Endothelial cell (in vitro differentiated cells): ENCODE measurements at regions not wholly inside any gene's neighbourhood (a gene's known extent, or its start where the extent isn't known, plus 50 kb on each side); places are given as distances from the start of the nearest gene placed in this dataset.

Experiments
- DNase-seq: peaks from one replicate; pipeline ENCODE4 v3.0.0; 2021; ENCODE audit warnings: low spot score
- H3K27ac Mint-ChIP-seq: one replicate; pipeline ENCODE4 v1.8.0; 2021; ENCODE audit warnings: mixed read lengths, inconsistent platforms; ENCODE audit not compliant: unreplicated experiment
- H3K27me3 Mint-ChIP-seq: one replicate; pipeline ENCODE4 v1.8.0; 2021; ENCODE audit warnings: mild to moderate bottlenecking, moderate library complexity, mixed read lengths, inconsistent platforms; ENCODE audit not compliant: unreplicated experiment
- H3K36me3 Mint-ChIP-seq: one replicate; pipeline ENCODE4 v1.8.0; 2021; ENCODE audit warnings: mild to moderate bottlenecking, low read depth, mixed read lengths, inconsistent platforms; ENCODE audit not compliant: unreplicated experiment
- H3K4me1 Mint-ChIP-seq: one replicate; pipeline ENCODE4 v1.8.0; 2021; ENCODE audit warnings: mild to moderate bottlenecking, mixed read lengths, inconsistent platforms; ENCODE audit not compliant: unreplicated experiment
- H3K4me3 Mint-ChIP-seq: one replicate; pipeline ENCODE4 v1.8.0; 2021; ENCODE audit warnings: mild to moderate bottlenecking, mixed read lengths, inconsistent platforms; ENCODE audit not compliant: unreplicated experiment
- H3K9me3 Mint-ChIP-seq: one replicate; pipeline ENCODE4 v1.8.0; 2021; ENCODE audit warnings: mixed read lengths, inconsistent platforms; ENCODE audit not compliant: unreplicated experiment
- TF ChIP-seq, protein P1 (sequence below): fragments of 200-600 bp; sonication (generic); IDR thresholded peaks from one replicate; pipeline ENCODE4 v1.5.0; 2021; ENCODE audit warnings: antibody characterized with exemption; ENCODE audit not compliant: unreplicated experiment

- TF ChIP-seq, protein P1, sequence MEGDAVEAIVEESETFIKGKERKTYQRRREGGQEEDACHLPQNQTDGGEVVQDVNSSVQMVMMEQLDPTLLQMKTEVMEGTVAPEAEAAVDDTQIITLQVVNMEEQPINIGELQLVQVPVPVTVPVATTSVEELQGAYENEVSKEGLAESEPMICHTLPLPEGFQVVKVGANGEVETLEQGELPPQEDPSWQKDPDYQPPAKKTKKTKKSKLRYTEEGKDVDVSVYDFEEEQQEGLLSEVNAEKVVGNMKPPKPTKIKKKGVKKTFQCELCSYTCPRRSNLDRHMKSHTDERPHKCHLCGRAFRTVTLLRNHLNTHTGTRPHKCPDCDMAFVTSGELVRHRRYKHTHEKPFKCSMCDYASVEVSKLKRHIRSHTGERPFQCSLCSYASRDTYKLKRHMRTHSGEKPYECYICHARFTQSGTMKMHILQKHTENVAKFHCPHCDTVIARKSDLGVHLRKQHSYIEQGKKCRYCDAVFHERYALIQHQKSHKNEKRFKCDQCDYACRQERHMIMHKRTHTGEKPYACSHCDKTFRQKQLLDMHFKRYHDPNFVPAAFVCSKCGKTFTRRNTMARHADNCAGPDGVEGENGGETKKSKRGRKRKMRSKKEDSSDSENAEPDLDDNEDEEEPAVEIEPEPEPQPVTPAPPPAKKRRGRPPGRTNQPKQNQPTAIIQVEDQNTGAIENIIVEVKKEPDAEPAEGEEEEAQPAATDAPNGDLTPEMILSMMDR: no peak
- Mint-ChIP-seq H3K9me3 (no peaks in the 10 kb centered on the region), H3K36me3 (no peaks in the 10 kb centered on the region), H3K27ac (no peak overlapping the region), H3K4me1 (no peaks in the 10 kb centered on the region), H3K4me3 (no peak overlapping the region), H3K27me3 (no peaks in the 10 kb centered on the region)
- no peak for DNase-seq
Measured at GRCh38 chr12:90129366-90130030, 420.9 kb upstream of the ATP2B1 start.

DNA sequence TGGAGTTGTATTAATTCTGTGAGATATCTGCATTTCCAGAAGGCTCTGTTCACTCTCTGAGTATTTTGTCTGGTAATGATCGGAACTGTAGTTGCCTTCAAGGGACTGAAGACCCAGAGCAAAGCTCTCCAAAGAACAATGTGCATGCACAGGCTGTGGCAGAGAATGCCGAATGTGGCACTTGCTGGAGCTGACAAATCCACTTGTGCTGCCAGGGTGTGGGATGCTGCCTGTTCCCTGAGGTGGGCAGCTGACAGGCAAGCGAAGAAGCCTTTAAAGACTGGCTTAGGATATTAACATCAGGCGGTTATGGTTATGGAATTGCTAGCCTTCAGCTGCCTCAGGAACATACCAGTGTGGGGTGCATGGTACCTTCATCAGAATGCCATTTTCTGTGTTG lies 419.9 kb upstream of the ATP2B1 start:
- H3K4me3 Mint-ChIP-seq: no peak overlapping the region
- H3K27ac Mint-ChIP-seq: no peak overlapping the region
- H3K4me1 Mint-ChIP-seq: no peaks in the 10 kb centered on the region
- TF ChIP-seq, protein P1: no peak
- no peaks in the 10 kb centered on the region for H3K27me3 Mint-ChIP-seq
- no peaks in the 10 kb centered on the region for H3K9me3 Mint-ChIP-seq
- no peaks in the 10 kb centered on the region for H3K36me3 Mint-ChIP-seq
- no peak for DNase-seq

- no peaks in the 10 kb centered on the region for H3K4me1 Mint-ChIP-seq
- H3K27ac Mint-ChIP-seq: no peak overlapping the region
- H3K9me3 Mint-ChIP-seq: no peaks in the 10 kb centered on the region
- H3K4me3 Mint-ChIP-seq: no peak overlapping the region
- TF ChIP-seq, protein P1: no peak
- no peak for DNase-seq
- peaks cover 2% of the 10 kb centered on the region for H3K36me3 Mint-ChIP-seq
- H3K27me3 Mint-ChIP-seq: peaks cover under 1% of the 10 kb centered on the region
Measured at GRCh38 chr12:90126125-90126524, 417.5 kb upstream of the ATP2B1 start.

DNA sequence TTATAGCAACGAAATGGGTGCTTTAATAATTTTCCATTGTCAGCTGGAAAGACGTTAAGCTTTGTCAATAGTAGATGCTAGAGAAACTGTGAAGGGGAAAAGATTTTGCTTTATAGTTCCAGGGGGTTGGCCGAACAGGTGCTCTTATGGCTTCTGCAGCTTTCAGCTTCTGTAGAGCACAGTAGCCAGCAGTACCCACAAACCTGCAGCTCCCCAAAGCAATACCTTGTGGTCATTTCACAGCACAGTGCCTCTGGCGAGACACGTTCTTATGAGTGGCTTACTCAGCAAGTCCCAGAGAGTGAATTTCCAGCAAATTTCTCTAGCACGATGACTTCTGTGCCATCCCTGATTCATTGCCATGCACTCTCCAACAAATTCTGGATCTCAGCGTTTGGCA lies 416.3 kb upstream of the ATP2B1 start:
- TF ChIP-seq, protein P1: no peak
- Mint-ChIP-seq H3K36me3 (peaks cover 4% of the 10 kb centered on the region), H3K27me3 (peaks cover 4% of the 10 kb centered on the region), H3K9me3 (no peaks in the 10 kb centered on the region), H3K4me3 (no peak overlapping the region), H3K4me1 (no peaks in the 10 kb centered on the region), H3K27ac (no peak overlapping the region)
- DNase-seq: no peak

DNA sequence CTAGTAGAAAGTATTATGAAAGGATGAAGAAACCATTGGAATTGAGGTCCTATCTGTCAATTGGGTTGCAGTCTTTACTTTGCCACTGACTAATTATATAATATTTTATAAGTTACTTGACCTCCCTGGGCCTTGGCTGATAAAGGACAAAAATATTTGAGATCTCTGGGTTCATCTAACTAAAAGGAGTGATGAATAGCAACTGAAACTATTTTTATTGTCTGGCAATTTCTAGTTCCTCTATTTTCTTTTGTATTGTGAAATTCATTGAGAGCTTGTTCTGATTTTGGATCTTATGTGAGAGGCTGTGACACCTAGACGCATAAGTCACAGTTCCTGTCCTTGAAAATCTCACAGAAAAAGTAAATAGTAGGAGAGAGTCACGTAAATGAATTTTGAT lies 415.7 kb upstream of the ATP2B1 start:
- H3K9me3 Mint-ChIP-seq: no peaks in the 10 kb centered on the region
- H3K27ac Mint-ChIP-seq: no peak overlapping the region
- no peak for DNase-seq
- TF ChIP-seq, protein P1: no peak
- no peak overlapping the region for H3K4me3 Mint-ChIP-seq
- peaks cover 4% of the 10 kb centered on the region for H3K27me3 Mint-ChIP-seq
- no peaks in the 10 kb centered on the region for H3K4me1 Mint-ChIP-seq
- peaks cover 4% of the 10 kb centered on the region for H3K36me3 Mint-ChIP-seq
